ENCODE measurements at regions not wholly inside any gene's neighbourhood (a gene's known extent, or its start where the extent isn't known, plus 50 kb on each side); places are given as distances from the start of the nearest gene placed in this dataset.

DNA sequence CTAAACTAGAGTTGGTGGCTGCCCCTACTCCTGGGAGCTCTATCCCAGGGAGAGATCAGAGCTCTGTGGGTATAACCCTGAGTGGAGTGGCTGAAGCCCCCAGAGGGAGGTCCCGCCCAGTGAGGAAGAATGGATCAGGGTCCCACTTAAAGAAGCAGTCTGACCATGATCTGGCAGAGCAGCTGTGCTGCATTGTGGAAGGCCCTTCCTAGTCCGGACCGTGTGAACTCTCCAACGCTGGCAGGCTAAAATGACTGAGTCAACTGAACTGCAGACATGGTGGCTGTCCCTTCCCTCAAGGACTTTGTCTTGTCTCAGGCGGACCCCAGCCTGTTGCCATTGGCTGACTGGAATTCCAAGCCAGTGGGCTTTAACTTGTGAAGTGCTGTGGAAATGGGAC is 494.2 kb downstream of the FAM181B start:
- no peak for TF ChIP-seq POLR2AphosphoS5 (IDR thresholded peaks at IDR 0.05; ENCODE audit: low read length)
- TF ChIP-seq TCF3 (IDR thresholded peaks at IDR 0.05; ENCODE audit: borderline replicate concordance, insufficient read depth, low read depth, low read length): no peak
- TF ChIP-seq, protein P1, sequence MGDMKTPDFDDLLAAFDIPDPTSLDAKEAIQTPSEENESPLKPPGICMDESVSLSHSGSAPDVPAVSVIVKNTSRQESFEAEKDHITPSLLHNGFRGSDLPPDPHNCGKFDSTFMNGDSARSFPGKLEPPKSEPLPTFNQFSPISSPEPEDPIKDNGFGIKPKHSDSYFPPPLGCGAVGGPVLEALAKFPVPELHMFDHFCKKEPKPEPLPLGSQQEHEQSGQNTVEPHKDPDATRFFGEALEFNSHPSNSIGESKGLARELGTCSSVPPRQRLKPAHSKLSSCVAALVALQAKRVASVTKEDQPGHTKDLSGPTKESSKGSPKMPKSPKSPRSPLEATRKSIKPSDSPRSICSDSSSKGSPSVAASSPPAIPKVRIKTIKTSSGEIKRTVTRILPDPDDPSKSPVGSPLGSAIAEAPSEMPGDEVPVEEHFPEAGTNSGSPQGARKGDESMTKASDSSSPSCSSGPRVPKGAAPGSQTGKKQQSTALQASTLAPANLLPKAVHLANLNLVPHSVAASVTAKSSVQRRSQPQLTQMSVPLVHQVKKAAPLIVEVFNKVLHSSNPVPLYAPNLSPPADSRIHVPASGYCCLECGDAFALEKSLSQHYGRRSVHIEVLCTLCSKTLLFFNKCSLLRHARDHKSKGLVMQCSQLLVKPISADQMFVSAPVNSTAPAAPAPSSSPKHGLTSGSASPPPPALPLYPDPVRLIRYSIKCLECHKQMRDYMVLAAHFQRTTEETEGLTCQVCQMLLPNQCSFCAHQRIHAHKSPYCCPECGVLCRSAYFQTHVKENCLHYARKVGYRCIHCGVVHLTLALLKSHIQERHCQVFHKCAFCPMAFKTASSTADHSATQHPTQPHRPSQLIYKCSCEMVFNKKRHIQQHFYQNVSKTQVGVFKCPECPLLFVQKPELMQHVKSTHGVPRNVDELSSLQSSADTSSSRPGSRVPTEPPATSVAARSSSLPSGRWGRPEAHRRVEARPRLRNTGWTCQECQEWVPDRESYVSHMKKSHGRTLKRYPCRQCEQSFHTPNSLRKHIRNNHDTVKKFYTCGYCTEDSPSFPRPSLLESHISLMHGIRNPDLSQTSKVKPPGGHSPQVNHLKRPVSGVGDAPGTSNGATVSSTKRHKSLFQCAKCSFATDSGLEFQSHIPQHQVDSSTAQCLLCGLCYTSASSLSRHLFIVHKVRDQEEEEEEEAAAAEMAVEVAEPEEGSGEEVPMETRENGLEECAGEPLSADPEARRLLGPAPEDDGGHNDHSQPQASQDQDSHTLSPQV (IDR thresholded peaks at IDR 0.05): no peak
- TF ChIP-seq EGR1 (IDR thresholded peaks at IDR 0.05; ENCODE audit: borderline replicate concordance in 1 of 2, low read depth in 2 of 2, low read length in 2 of 2): no peak
- no peak for TF ChIP-seq MYC (IDR thresholded peaks at IDR 0.05; ENCODE audit: insufficient read depth, insufficient read length, insufficient replicate concordance, low read length, severe bottlenecking)
- TF ChIP-seq POLR2A (IDR thresholded peaks at IDR 0.05; ENCODE audit: low read depth, low read length): no peak
- no peak for TF ChIP-seq SMARCA5 (IDR thresholded peaks at IDR 0.05)
- TF ChIP-seq, protein P2, sequence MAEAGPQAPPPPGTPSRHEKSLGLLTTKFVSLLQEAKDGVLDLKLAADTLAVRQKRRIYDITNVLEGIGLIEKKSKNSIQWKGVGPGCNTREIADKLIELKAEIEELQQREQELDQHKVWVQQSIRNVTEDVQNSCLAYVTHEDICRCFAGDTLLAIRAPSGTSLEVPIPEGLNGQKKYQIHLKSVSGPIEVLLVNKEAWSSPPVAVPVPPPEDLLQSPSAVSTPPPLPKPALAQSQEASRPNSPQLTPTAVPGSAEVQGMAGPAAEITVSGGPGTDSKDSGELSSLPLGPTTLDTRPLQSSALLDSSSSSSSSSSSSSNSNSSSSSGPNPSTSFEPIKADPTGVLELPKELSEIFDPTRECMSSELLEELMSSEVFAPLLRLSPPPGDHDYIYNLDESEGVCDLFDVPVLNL (IDR thresholded peaks at IDR 0.05; ENCODE audit: low read depth, low read length): no peak
- TF ChIP-seq, protein P3, sequence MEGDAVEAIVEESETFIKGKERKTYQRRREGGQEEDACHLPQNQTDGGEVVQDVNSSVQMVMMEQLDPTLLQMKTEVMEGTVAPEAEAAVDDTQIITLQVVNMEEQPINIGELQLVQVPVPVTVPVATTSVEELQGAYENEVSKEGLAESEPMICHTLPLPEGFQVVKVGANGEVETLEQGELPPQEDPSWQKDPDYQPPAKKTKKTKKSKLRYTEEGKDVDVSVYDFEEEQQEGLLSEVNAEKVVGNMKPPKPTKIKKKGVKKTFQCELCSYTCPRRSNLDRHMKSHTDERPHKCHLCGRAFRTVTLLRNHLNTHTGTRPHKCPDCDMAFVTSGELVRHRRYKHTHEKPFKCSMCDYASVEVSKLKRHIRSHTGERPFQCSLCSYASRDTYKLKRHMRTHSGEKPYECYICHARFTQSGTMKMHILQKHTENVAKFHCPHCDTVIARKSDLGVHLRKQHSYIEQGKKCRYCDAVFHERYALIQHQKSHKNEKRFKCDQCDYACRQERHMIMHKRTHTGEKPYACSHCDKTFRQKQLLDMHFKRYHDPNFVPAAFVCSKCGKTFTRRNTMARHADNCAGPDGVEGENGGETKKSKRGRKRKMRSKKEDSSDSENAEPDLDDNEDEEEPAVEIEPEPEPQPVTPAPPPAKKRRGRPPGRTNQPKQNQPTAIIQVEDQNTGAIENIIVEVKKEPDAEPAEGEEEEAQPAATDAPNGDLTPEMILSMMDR (IDR thresholded peaks at IDR 0.05 in 2 of 3, conservative IDR thresholded peaks at IDR 0.05 in 1 of 3; ENCODE audit: control insufficient read depth in 2 of 3, extremely low read depth in 1 of 3, insufficient read depth in 1 of 3, low read depth in 3 of 3, low read length in 3 of 3): no peak
- TF ChIP-seq, protein P4, sequence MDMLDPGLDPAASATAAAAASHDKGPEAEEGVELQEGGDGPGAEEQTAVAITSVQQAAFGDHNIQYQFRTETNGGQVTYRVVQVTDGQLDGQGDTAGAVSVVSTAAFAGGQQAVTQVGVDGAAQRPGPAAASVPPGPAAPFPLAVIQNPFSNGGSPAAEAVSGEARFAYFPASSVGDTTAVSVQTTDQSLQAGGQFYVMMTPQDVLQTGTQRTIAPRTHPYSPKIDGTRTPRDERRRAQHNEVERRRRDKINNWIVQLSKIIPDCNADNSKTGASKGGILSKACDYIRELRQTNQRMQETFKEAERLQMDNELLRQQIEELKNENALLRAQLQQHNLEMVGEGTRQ (IDR thresholded peaks at IDR 0.05; ENCODE audit: borderline replicate concordance, low read depth, low read length): no peak
- no peak for TF ChIP-seq BCL11A (IDR thresholded peaks at IDR 0.05; ENCODE audit: low read depth, low read length)
- no peak for TF ChIP-seq ZNF384 (IDR thresholded peaks at IDR 0.05; ENCODE audit: borderline replicate concordance, low read depth, low read length)
- TF ChIP-seq RUNX3 (IDR thresholded peaks at IDR 0.05; ENCODE audit: low read length): no peak
